Adrenal gland (tissue), 9 donors: ENCODE measurements at regions not wholly inside any gene's neighbourhood (a gene's known extent, or its start where the extent isn't known, plus 50 kb on each side); places are given as distances from the start of the nearest gene placed in this dataset.
"Not testable (repeated sequence)": the region's sequence is repeated elsewhere in the genome, so short reads cannot be mapped to it uniquely, and the experiment has no call there.

Experiments used
- DNase-seq, 7 donors: peaks; one replicate each; pipeline ENCODE4 v3.0.0-alpha.2; 2019 to 2020
- H3K27ac ChIP-seq, 5 donors: fragments of 200-600 bp; sonication (generic) in 4 of 5; 1 replicate in 3 of 5; 2 replicates in 2 of 5; pipeline versions ENCODE4 v1.5.1 to v1.8.0; 2016 to 2020; ENCODE audit warnings: mild to moderate bottlenecking in 1 of 5
- H3K27me3 ChIP-seq: fragments of 200-600 bp; 2 replicates; pipeline ENCODE4 v1.8.0; 2021
- H3K36me3 ChIP-seq, 2 donors: fragments of 200-600 bp; replicated peaks in 1 of 2; 1 replicate in 1 of 2; 2 replicates in 1 of 2; pipeline versions ENCODE4 v1.5.1 to v1.8.0; 2018 to 2022
- H3K4me1 ChIP-seq, 2 donors: fragments of 200-600 bp; replicated peaks in 1 of 2; 1 replicate in 1 of 2; 2 replicates in 1 of 2; pipeline versions ENCODE4 v1.5.1 to v1.8.0; 2018 to 2021
- H3K4me3 ChIP-seq, 4 donors: fragments of 200-600 bp; sonication (generic) in 3 of 4; one replicate each; pipeline ENCODE4 v1.5.1; 2016 to 2018
- H3K9me3 ChIP-seq, 3 donors: fragments of 200-600 bp; sonication (generic) in 1 of 3; replicated peaks in 1 of 3; 1 replicate in 2 of 3; 2 replicates in 1 of 3; pipeline versions ENCODE4 v1.5.1 to v1.8.0; 2016 to 2021
- POLR2A ChIP-seq, 2 donors: fragments of 450-650 bp; IDR thresholded peaks; one replicate each; pipeline ENCODE4 v1.6.1; 2017; ENCODE audit warnings: antibody characterized with exemption in 2 of 2, mild to moderate bottlenecking in 2 of 2, moderate library complexity in 1 of 2
- WGBS, 4 donors: extraction: QIAGEN DNeasy Blood & Tissue Kit in 2 of 4; methylation state at CpG; one replicate each; pipeline versions ENCODE4 v1.1.5 to v1.1.7; 2013 to 2017; 5-methylcytosine and 5-hydroxymethylcytosine counted together
- intact Hi-C, 2 donors: fragments of 100-400 bp; cut with DNase I; formaldehyde crosslinking; loops; one replicate each; pipeline versions ENCODE4 v1.14.1 to v1.15.0; 2022 to 2023
- TF ChIP-seq, protein P1 (sequence below), 6 experiments: fragments of 450-650 bp in 4 of 6; fragments of 200-600 bp in 2 of 6; sonication (generic) in 1 of 6; IDR thresholded peaks; 1 replicate in 5 of 6; 2 replicates in 1 of 6; pipeline versions ENCODE4 v1.5.1 to v1.8.0; 2016 to 2021; ENCODE audit warnings: antibody characterized with exemption in 6 of 6, mild to moderate bottlenecking in 2 of 6, moderate library complexity in 1 of 6
- donor health status: healthy with polysubstance abuse.
- donor health status: Bipolar disorder and iron deficiency.
- donor health status: DM: yes; HTN: yes; CAD: no.
- donor health status: DM: no; HTN: no; CAD: no.
- donor health status: DM: no; HTN: no; CAD: no.

DNA sequence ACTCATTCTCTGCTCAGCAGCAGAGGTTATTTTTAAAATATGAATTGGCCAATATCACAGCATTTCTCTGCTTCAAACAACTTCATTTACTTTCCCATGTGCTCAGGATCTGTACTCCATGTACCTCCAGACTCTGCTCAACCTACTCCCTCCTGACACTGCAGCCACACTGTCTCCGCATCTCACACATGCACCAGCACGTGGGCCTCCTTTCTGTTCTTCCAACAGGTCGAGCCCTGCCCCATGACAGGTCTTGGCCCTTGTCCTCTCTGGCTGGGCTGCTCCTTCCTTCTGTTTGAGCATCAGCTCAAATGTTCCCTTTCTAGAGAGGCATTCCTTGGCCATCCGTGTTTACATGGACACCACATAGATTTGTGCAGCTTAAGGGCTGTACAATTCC, 195.7 kb downstream of the EBLN2 start:
- Histone ChIP-seq H3K27ac (no peak overlapping the region), H3K36me3 (no peaks in the 10 kb centered on the region), H3K9me3 (no peaks in the 10 kb centered on the region), H3K4me1 (no peaks in the 10 kb centered on the region), H3K27me3 (no peaks in the 10 kb centered on the region), H3K4me3 (no peak overlapping the region)
- intact Hi-C loops, result no loop called here
- 80 to 90% (median 82%) methylated on average over 4 of the region's 4 CpGs for WGBS, 4 donors
- no peak for DNase-seq
- TF ChIP-seq POLR2A (IDR thresholded peaks at IDR 0.05), result no peak
- TF ChIP-seq, protein P1, sequence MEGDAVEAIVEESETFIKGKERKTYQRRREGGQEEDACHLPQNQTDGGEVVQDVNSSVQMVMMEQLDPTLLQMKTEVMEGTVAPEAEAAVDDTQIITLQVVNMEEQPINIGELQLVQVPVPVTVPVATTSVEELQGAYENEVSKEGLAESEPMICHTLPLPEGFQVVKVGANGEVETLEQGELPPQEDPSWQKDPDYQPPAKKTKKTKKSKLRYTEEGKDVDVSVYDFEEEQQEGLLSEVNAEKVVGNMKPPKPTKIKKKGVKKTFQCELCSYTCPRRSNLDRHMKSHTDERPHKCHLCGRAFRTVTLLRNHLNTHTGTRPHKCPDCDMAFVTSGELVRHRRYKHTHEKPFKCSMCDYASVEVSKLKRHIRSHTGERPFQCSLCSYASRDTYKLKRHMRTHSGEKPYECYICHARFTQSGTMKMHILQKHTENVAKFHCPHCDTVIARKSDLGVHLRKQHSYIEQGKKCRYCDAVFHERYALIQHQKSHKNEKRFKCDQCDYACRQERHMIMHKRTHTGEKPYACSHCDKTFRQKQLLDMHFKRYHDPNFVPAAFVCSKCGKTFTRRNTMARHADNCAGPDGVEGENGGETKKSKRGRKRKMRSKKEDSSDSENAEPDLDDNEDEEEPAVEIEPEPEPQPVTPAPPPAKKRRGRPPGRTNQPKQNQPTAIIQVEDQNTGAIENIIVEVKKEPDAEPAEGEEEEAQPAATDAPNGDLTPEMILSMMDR (IDR thresholded peaks at IDR 0.05), result no peak

DNA sequence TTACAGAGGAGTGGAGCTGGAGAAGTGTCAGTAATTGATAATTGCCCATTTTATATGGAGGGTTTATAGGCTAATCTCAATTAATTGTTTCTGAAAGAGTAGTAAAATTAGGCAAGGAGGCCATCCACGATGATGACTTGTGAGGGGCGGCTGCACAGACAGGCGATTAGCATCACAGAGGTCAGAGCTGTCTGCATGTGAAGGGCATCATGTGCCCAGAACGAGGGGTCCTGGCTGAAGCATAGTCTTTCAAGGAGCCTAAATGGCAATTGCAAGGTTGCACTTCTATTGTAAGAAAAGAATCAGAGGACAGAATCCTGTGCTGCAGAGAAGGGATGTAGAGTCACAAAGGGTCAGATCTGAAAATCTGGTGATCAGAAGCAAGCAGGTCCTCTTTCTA, 196.6 kb downstream of the EBLN2 start:
- Histone ChIP-seq H3K36me3 (no peaks in the 10 kb centered on the region), H3K27me3 (no peaks in the 10 kb centered on the region), H3K4me3 (no peak overlapping the region), H3K9me3 (no peaks in the 10 kb centered on the region), H3K27ac (no peak overlapping the region), H3K4me1 (no peaks in the 10 kb centered on the region)
- 56 to 79% (median 67%) methylated on average over 4 of the region's 4 CpGs for WGBS, 4 donors
- TF ChIP-seq, protein P1 (IDR thresholded peaks at IDR 0.05), result no peak
- no peak for TF ChIP-seq POLR2A (IDR thresholded peaks at IDR 0.05)
- intact Hi-C loops, result no loop called here
- DNase-seq, result no peak

DNA sequence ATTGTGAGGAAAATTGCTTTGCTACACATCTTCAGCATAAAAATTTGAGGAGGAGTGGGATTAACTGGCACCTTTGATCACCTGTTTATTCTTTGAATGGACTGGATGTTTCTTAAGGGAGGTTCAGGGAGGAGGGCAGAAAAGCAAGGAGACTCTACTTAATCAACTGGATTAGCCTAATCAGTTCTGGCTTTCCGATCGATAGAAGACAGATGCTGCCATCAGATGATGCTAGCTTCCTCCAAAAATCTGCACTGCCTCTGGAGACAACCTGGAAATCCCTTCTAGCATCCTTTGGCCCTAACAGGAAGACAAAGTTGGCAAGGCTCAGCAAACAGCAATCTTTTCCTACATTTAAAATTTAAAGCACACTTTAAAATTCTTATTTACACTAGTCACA, 197.8 kb downstream of the EBLN2 start:
- TF ChIP-seq, protein P1 (IDR thresholded peaks at IDR 0.05), result no peak
- TF ChIP-seq POLR2A (IDR thresholded peaks at IDR 0.05), result no peak
- H3K4me1 ChIP-seq, result no peaks in the 10 kb centered on the region
- H3K27me3 ChIP-seq, result no peaks in the 10 kb centered on the region
- no peaks in the 10 kb centered on the region for H3K36me3 ChIP-seq
- no peaks in the 10 kb centered on the region for H3K9me3 ChIP-seq
- H3K4me3 ChIP-seq, result no peak overlapping the region
- intact Hi-C loops, result no loop called here
- no peak overlapping the region for H3K27ac ChIP-seq
- no peak for DNase-seq
- WGBS, 4 donors, result 75 to 86% (median 78%) methylated on average over 2 of the region's 2 CpGs

DNA sequence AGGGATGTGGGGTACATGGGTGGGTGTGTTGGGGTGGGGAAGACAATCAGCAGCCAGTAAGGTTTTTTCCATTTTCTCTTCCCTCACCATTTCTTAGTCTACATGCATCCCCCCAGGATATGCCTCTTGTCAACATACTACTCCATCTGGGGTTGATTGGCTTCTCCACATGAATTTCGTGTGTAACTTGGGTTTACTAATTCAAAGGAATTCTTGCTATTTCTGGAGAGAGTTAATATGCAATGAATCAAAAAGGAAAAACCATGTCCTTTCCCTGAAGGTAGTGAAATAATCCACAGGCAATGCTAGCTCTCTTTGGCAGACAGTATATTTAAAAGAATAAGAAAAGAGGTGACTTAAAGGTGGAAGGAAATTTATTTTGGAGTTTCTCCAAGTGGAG, 198.4 kb downstream of the EBLN2 start:
- intact Hi-C loops, result no loop called here
- no peak for DNase-seq
- Histone ChIP-seq H3K27ac (no peak overlapping the region), H3K4me3 (no peak overlapping the region), H3K36me3 (no peaks in the 10 kb centered on the region), H3K4me1 (no peaks in the 10 kb centered on the region), H3K27me3 (no peaks in the 10 kb centered on the region), H3K9me3 (no peaks in the 10 kb centered on the region)
- TF ChIP-seq POLR2A (IDR thresholded peaks at IDR 0.05), result no peak
- WGBS, 4 donors, result 26 to 44% (median 43%) methylated on average over 1 of the region's 1 CpG

DNA sequence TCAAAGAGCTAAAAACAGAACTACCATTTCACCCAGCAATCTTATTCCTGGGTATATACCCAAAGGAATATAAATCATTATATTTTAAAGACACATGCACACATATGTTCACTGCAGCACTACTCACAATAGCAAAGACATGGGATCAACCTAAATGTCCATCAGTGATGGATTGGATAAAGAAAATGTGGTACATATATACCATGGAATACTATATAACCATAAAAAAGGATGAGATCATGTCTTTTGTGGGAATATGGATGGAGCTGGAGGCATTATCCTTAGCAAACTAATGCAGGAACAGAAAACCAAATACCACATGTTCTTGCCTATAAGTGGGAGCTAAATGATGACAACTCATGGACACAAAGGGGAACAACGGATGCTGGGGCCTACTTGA, 205.1 kb downstream of the EBLN2 start:
- H3K4me3 ChIP-seq, H3K27me3 ChIP-seq, H3K9me3 ChIP-seq, intact Hi-C loops, H3K4me1 ChIP-seq, H3K27ac ChIP-seq, DNase-seq, H3K36me3 ChIP-seq: not testable (repeated sequence)
- 68 to 100% (median 95%) methylated on average over 1 of the region's 1 CpG for WGBS, 4 donors

DNA sequence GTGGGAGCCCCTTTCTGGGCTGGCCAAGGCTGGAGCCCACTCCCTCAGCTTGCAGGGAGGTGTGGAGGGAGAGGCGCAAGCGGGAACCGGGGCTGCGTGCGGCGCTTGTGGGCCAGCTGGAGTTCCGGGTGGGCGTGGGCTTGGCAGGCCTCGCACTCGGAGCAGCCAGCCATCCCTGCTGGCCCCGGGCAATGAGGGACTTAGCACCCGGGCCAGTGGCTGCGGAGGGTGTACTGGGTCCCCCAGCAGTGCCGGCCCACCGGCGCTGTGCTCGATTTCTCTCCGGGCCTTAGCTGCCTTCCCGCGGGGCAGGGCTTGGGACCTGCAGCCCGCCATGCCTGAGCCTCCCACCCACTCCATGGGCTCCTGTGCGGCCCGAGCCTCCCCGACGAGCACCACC, 207.7 kb downstream of the EBLN2 start:
- intact Hi-C loops, H3K9me3 ChIP-seq, H3K4me1 ChIP-seq, H3K27ac ChIP-seq, H3K36me3 ChIP-seq, H3K4me3 ChIP-seq, DNase-seq, H3K27me3 ChIP-seq: not testable (repeated sequence)
- WGBS, 4 donors, result 90 to 92% methylated on average over 4 to 21 of the region's 25 CpGs; no CpG with 5 or more reads in 2 of the 4 donors
